GM21447 (cell line): ENCODE measurements at regions not wholly inside any gene's neighbourhood (a gene's known extent, or its start where the extent isn't known, plus 50 kb on each side); places are given as distances from the start of the nearest gene placed in this dataset.
"Not testable (repeated sequence)": the region's sequence is repeated elsewhere in the genome, so short reads cannot be mapped to it uniquely, and the experiment has no call there.

Experiments used
- ATAC-seq: cut with Tn5 transposase; IDR thresholded peaks from one replicate; pipeline ENCODE4 v1.9.1; 2021; ENCODE audit not compliant: unreplicated experiment

DNA sequence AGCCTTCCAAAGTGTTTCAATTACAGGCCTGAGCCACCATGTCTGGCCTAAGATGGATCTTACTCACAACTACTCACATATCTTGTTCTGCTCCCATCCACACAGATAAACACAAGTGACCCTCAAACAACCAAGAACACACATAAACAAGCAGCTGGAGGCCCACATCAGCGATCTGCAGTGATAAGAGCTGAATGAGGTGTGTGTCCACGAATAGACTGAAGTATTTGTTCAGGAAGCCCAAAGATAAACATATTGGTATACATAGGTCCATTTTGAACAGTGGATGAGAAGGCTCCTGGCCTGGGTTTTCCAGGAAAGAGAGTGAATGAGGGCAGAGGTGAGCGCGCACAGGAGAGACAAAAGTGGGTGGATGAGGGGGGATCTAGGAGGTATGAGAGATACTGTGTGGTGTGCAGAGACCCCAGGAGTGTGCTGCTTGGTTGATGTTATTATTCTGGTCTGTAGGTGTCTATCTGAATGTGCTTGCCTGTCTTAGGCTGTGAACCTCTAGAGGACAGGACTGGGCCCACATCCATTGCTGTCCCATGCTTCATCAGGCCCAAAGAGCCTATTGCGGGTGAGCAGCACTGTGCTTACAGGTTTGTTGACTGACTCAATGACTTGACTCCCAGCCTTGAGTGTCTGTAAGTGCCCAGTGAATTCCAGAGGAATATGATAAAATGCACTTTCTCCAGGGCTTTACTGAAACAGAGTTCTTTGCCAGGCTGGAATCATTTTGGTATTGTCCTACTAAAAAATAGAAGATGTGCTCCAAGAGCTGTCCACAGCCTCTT is 79.9 kb upstream of the ATP1A1 start:
- no peak for ATAC-seq

DNA sequence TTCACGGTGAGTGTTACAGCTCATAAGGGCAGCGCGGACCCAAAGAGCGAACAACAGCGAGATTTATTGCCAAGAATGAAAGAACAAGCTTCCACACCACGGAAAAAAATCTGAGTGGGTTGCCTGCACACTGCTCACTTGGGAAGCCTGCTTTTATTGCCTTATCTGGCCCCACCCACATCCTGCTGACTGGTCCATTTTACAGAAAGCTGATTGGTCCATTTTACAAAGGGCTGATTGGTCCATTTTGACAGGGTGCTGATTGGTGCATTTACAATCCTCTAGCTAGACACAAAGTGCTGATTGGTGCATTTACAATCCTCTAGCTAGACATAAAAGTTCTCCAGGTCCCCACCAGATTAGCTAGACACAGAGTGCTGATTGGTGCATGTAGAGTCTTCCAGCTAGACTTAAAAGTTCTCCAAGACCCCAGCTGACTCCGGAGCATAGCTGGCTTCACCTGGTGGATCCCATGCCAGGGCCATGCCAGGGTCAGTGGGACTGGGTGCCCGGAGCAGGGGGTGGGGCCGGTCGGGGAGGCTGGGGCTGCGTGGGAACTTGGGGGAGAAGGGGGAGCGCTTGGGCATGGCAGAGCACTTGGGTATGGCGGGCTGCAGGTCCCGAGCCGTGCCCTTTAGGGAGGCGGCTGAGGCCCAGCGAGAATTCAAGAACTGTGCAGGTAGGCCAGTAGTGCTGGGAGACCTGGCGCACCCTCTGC is 75.4 kb upstream of the ATP1A1 start:
- no peak for ATAC-seq

DNA sequence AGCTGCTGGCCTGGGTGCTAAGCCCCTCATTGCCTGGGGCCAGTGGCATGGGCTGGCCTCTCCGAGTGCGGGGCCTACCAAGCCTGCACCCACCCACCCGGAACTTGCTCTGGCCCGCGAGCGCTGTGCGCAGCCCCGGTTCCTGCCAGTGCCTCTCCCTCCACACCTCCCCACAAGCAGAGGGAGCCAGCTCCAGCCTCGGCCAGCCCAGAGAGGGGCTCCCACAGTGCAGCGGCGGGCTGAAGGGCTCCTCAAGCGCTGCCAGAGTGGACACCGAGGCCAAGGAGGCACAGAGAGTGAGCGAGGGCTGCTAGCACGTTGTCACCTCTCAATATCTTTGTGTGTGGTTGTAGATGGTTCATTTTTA is 74.8 kb upstream of the ATP1A1 start:
- not testable (repeated sequence) for ATAC-seq

GRCh38 chr1:116298746-116299145 is 74.3 kb upstream of the ATP1A1 start:
- no peak for ATAC-seq

- ATAC-seq: no peak
These were observed 73.8 kb upstream of the ATP1A1 start for GRCh38 chr1:116299248-116299647.

- ATAC-seq: no peak
These were observed 70.8 kb upstream of the ATP1A1 start for GRCh38 chr1:116302281-116302680.

- ATAC-seq: no peak
These were observed 66.9 kb upstream of the ATP1A1 start for GRCh38 chr1:116306102-116306501.

- ATAC-seq: no peak
These were observed 66.1 kb upstream of the ATP1A1 start for GRCh38 chr1:116306840-116307442.

- no peak for ATAC-seq
These were observed 64.8 kb upstream of the ATP1A1 start for GRCh38 chr1:116308276-116308675.

DNA sequence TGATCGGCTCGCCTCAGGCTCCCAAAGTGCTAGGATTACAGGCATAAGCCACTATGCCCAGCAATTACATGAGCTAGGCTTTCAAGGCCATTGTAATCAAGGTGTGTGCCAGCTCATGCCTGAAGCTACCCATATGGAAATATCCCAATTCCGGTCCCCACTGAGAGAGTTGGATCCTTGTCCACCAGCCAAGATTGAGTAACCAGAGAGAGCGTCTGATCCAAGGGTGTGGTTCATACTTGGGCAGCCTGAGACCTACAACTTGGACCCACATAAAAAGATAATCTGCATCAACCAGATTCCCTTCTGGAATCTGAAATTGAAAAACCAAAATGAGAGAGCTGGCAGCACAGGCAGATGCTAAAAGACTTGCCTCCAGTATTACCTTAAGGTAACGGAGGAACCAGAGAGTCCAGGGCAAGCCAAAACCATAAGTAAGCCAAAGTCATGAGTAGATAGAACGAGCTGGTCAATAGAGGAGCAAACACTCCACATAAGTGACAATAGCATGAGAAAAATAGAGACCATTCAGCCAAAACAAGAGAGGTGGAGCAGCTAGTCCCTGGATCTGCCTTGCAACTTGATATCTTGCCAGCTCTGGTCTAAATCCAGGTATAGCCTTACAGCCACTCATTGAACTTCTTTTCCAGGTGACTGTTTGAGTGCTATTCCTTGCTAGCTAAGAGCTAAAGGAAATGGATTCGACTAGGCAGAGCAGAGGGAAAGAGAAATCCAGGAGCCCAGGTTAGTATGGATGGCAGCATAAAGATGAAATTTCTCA is 63.8 kb upstream of the ATP1A1 start:
- ATAC-seq: no peak

DNA sequence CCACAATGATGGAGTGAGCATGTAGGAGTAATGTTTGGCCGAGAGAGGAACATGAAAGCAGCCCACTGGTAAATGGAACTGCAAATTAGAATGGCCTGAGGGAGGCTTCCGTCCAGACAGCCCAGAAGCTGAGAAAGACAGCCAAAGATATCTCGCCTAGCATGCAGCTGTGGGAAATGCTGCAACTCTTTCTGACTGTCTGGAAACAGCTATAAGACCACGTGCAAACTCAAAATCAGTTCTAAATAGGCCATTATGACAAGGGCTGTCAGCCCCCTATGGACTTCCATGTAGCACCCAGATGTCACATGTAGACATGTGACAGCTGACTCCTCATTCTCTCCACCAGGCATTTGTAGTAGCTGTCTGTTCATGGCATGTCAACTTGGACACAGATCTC is 62.9 kb upstream of the ATP1A1 start:
- ATAC-seq: no peak

- no peak for ATAC-seq
These were observed 61.9 kb upstream of the ATP1A1 start for GRCh38 chr1:116311193-116311592.

- ATAC-seq: no peak
These were observed 61.0 kb upstream of the ATP1A1 start for GRCh38 chr1:116311756-116312680.

DNA sequence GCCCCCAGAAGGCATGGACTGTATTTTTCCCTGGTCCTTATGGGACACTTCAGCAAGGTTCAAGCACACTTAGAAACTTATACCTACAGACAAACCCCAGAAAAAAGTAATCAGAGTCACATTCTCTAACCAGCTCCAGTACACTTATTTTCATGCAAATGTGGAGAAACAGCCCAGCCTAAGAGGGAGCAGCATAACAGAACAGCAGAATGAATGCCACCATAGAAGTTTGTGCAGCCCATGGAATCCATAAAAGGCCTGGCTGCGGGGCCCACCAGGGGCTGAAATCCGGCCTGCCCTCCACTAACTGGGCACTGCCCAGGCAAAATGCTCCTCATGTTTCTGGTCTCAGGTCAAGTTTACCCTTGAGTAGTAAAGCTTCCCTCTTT is 60.4 kb upstream of the ATP1A1 start:
- ATAC-seq: no peak

DNA sequence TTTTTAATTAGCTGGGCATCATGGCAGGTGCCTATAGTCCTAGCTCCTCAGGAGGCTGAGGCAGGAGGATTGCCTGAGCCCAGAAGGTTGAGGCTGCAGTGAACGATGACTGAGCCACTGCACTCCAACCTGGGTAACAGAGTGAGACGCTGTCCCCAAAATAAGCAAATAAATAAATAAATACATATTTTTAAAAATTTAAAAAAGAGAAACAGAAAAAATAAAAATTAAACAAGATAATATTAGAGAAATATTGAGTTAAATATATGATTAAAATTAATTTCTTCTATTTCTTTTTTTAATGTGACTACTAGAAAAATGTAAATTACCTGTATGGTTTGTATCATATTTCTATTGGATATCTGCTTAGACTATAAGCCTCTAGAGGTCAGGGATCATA is 59.3 kb upstream of the ATP1A1 start:
- ATAC-seq: no peak

DNA sequence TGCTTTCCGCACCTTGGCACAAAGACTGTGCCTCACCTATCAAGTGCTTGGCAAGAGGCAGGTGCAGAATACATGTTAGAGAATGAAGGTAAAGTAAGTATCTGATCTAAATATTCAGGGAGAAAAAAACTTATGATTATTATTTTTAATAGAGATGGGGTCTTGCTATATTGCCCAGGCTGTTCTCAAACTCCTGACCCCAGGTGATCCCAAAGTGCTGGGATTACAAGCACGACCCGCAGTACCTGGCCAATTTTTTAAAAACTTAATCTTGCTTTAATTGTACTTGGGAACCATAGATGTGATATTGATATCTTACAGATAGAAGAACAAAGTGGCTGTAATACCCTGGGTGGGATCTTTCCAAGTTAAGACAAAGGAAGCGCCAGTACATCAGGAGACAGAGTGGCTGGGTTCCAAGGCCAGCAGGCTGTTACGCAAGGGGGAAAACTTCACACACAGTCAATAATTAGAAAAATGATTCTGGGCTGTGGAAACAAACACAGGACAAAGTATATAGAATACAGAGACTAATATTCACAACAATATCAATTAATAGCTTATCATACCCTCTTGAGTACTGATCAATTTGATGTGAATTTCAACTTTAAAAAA is 58.6 kb upstream of the ATP1A1 start:
- no peak for ATAC-seq

GRCh38 chr1:116316373-116316772 is 56.7 kb upstream of the ATP1A1 start:
- ATAC-seq: no peak

DNA sequence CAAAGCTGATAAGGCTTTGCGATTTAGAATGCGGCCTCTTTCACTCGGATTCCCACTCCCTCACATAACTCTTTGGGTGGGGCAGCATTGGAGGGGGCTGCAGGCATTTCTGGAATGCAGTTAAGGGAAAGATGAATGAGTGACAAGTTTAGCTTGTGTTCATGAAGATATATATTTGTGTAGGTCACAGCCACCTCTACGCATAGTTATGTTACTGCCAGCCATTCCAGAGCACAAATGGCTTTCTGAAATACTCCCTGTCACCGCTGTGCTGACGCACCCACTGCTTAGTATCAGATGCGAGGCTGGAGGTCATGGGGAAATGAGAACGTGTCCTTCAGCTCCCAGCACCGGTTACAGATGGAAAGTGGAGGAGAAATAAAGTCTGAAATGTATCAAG is 54.1 kb upstream of the ATP1A1 start:
- no peak for ATAC-seq

DNA sequence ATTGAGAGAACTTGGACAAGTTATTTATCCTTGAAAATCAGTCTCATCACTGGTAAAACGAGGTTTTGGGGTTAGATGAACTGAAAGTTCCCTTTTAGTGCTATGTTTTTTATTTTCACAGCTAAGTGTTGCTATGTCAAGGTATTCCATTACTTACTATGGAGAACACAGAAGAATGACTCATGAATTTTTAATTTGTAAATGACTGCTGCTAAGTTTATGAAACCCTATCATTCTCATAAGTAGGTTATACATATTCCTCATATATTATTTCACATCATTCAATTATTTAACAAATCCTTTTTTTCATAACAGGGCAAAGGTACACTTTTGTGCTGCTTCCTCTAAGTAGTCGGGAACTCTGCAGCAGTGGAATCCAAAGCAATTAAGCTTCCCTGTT is 52.2 kb upstream of the ATP1A1 start:
- ATAC-seq: no peak

- no peak for ATAC-seq
These were observed 51.3 kb upstream of the ATP1A1 start for GRCh38 chr1:116321766-116322175.
